HEK293 (cell line): ENCODE measurements at regions not wholly inside any gene's neighbourhood (a gene's known extent, or its start where the extent isn't known, plus 50 kb on each side); places are given as distances from the start of the nearest gene placed in this dataset.
"Not testable (repeated sequence)": the region's sequence is repeated elsewhere in the genome, so short reads cannot be mapped to it uniquely, and the experiment has no call there.

ENCODE experiments used
- CTCF ChIA-PET: fragments of 350-600 bp; formaldehyde crosslinking; extraction: SDS; loops from one replicate; lab custom pipeline; 2021; ENCODE audit warnings: antibody characterized with exemption; lab: Yijun Ruan, JAX
- POLR2A ChIA-PET: fragments of 300-600 bp; formaldehyde crosslinking; extraction: SDS; loops from one replicate; lab custom pipeline; 2020; ENCODE audit warnings: antibody characterized with exemption, inconsistent platforms; lab: Yijun Ruan, JAX
- H3K27ac ChIP-seq: fragments of 200-500 bp; sonication (Bioruptor generic); 2 replicates; pipeline ENCODE4 v1.5.1; 2014; ENCODE audit warnings: low read depth, low read length, control low read depth, inconsistent platforms; ENCODE audit errors: extremely low read depth
- H3K36me3 ChIP-seq, 2 experiments: fragments of 200-500 bp in 1 of 2; sonication (Bioruptor generic) in 1 of 2; 1 replicate in 1 of 2; 2 replicates in 1 of 2; pipeline ENCODE4 v1.5.1; 2014 to 2017; ENCODE audit warnings: inconsistent platforms in 2 of 2, low read length in 2 of 2; ENCODE audit not compliant: control insufficient read depth in 2 of 2, insufficient read depth in 1 of 2
- H3K4me1 ChIP-seq: fragments of 200-500 bp; sonication (Bioruptor generic); 2 replicates; pipeline ENCODE4 v1.5.1; 2014; ENCODE audit warnings: mild to moderate bottlenecking, low read length, inconsistent platforms; ENCODE audit not compliant: control insufficient read depth, insufficient read depth
- H3K4me3 ChIP-seq: 2 replicates; pipeline ENCODE4 v1.5.1; 2011; ENCODE audit warnings: low read depth, mild to moderate bottlenecking, control low read depth, low read length, moderate library complexity
- H3K9me3 ChIP-seq: fragments of 200-500 bp; sonication (Bioruptor generic); 2 replicates; pipeline ENCODE4 v1.5.1; 2014; ENCODE audit warnings: low read depth, low read length, inconsistent platforms; ENCODE audit not compliant: control insufficient read depth, insufficient read depth
- GFI1B ChIP-seq: fragments of 450-650 bp; formaldehyde crosslinking; IDR thresholded peaks from 2 replicates; pipeline ENCODE4 v1.5.1; 2016; ENCODE audit warnings: missing biosample characterization, missing genetic modification characterization
- GLIS1 ChIP-seq: fragments of 450-650 bp; formaldehyde crosslinking; IDR thresholded peaks from 2 replicates; pipeline ENCODE4 v1.5.1; 2016; ENCODE audit warnings: missing biosample characterization, missing genetic modification characterization
- HOXD13 ChIP-seq: sonication (generic); formaldehyde crosslinking; IDR thresholded peaks from 2 replicates; pipeline ENCODE4 v1.8.0; 2022; ENCODE audit warnings: missing genetic modification reagents, borderline replicate concordance
- REPIN1 ChIP-seq: fragments of 450-650 bp; formaldehyde crosslinking; IDR thresholded peaks from 2 replicates; pipeline ENCODE4 v1.5.1; 2017; ENCODE audit warnings: missing biosample characterization, missing genetic modification characterization, low read depth
- SALL2 ChIP-seq: fragments of 450-650 bp; formaldehyde crosslinking; IDR thresholded peaks from 2 replicates; pipeline ENCODE4 v1.5.0; 2017; ENCODE audit warnings: missing biosample characterization, mild to moderate bottlenecking, missing genetic modification characterization, borderline replicate concordance
- SP2 ChIP-seq: fragments of 450-650 bp; formaldehyde crosslinking; IDR thresholded peaks from 2 replicates; pipeline ENCODE4 v1.5.1; 2016; ENCODE audit warnings: missing biosample characterization, missing genetic modification characterization
- ZNF138 ChIP-seq: fragments of 450-650 bp; formaldehyde crosslinking; IDR thresholded peaks from 2 replicates; pipeline ENCODE4 v1.5.1; 2016; ENCODE audit warnings: missing biosample characterization, missing genetic modification characterization, borderline replicate concordance
- ZNF146 ChIP-seq: fragments of 450-650 bp; formaldehyde crosslinking; IDR thresholded peaks from 2 replicates; pipeline ENCODE4 v1.5.1; 2016; ENCODE audit warnings: missing biosample characterization, missing genetic modification characterization
- ZNF157 ChIP-seq: fragments of 450-650 bp; formaldehyde crosslinking; IDR thresholded peaks from 2 replicates; pipeline ENCODE4 v1.5.1; 2016; ENCODE audit warnings: missing biosample characterization, missing genetic modification characterization
- ZNF221 ChIP-seq: fragments of 450-650 bp; formaldehyde crosslinking; IDR thresholded peaks from 2 replicates; pipeline ENCODE4 v1.5.1; 2017; ENCODE audit warnings: missing biosample characterization, missing genetic modification characterization, borderline replicate concordance
- ZNF248 ChIP-seq: fragments of 450-650 bp; formaldehyde crosslinking; IDR thresholded peaks from 2 replicates; pipeline ENCODE4 v1.5.1; 2017; ENCODE audit warnings: missing biosample characterization, missing genetic modification characterization
- ZNF362 ChIP-seq: fragments of 450-650 bp; formaldehyde crosslinking; IDR thresholded peaks from 2 replicates; pipeline ENCODE4 v1.5.1; 2016; ENCODE audit warnings: missing biosample characterization, missing genetic modification characterization
- ZNF513 ChIP-seq: fragments of 450-650 bp; IDR thresholded peaks from 2 replicates; pipeline ENCODE4 v1.5.1; 2018; ENCODE audit warnings: missing biosample characterization, missing genetic modification characterization
- ZNF549 ChIP-seq: fragments of 450-650 bp; IDR thresholded peaks from 2 replicates; pipeline ENCODE4 v1.5.1; 2018; ENCODE audit warnings: missing biosample characterization, missing genetic modification characterization, mild to moderate bottlenecking, inconsistent platforms, moderate library complexity
- ZNF585B ChIP-seq: fragments of 450-650 bp; formaldehyde crosslinking; IDR thresholded peaks from 2 replicates; pipeline ENCODE4 v1.5.1; 2016; ENCODE audit warnings: missing biosample characterization, missing genetic modification characterization
- ZNF600 ChIP-seq: fragments of 450-650 bp; formaldehyde crosslinking; IDR thresholded peaks from 2 replicates; pipeline ENCODE4 v1.5.1; 2016; ENCODE audit warnings: missing biosample characterization, missing genetic modification characterization
- ZNF654 ChIP-seq: fragments of 450-650 bp; formaldehyde crosslinking; IDR thresholded peaks from 2 replicates; pipeline ENCODE4 v1.5.1; 2016; ENCODE audit warnings: low read depth, missing biosample characterization, missing genetic modification characterization
- ZNF664 ChIP-seq: fragments of 450-650 bp; formaldehyde crosslinking; IDR thresholded peaks from 2 replicates; pipeline ENCODE4 v1.5.1; 2016; ENCODE audit warnings: missing biosample characterization, missing genetic modification characterization
- ZSCAN16 ChIP-seq: fragments of 450-650 bp; formaldehyde crosslinking; IDR thresholded peaks from 2 replicates; pipeline ENCODE4 v1.5.1; 2016; ENCODE audit warnings: missing biosample characterization, missing genetic modification characterization
- ZSCAN5A ChIP-seq: fragments of 450-650 bp; formaldehyde crosslinking; IDR thresholded peaks from 2 replicates; pipeline ENCODE4 v1.5.1; 2016; ENCODE audit warnings: missing biosample characterization, missing genetic modification characterization
- TF ChIP-seq, protein P1 (sequence below): fragments of 450-650 bp; formaldehyde crosslinking; IDR thresholded peaks from 2 replicates; pipeline ENCODE4 v1.5.1; 2016; ENCODE audit warnings: missing biosample characterization, missing genetic modification characterization

DNA sequence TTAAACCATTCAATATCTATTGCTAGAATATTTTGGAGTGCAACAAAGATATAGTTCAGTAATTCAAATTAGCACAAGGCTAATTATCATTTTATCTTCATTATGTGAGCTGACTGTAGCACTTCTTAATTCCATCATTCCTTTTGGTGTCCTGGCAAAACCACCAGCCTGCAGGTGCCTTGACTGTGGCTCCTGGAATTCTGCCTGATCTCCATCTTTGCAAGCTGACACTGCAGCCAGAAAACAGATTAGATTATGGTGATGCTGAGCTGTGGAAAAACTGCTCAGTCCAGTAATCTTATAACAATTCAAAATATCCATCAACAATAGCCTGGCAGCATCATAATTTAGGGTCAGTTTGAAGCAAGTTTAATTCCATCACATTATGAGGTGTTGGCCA is 919.5 kb downstream of the DTWD2 start:
- Histone ChIP-seq H3K27ac (no peak overlapping the region), H3K4me3 (no peak overlapping the region), H3K4me1 (no peaks in the 10 kb centered on the region), H3K36me3 (no peaks in the 10 kb centered on the region), H3K9me3 (no peaks in the 10 kb centered on the region)
- ChIA-PET CTCF (no interaction called here), POLR2A (no interaction called here)
- TF ChIP-seq ZNF654 (tag by site-specific recombination) (no peak), REPIN1 (tag by site-specific recombination) (no peak), ZNF248 (tag by site-specific recombination) (no peak)
- TF ChIP-seq, all 188 proteins: peak for 0

- POLR2A ChIA-PET: interaction anchor here (0.6 kb wide), 1 partner anchor 130 kb away, joined by 3 read pairs; no protein-coding TSS in a partner anchor
- H3K4me3 ChIP-seq, H3K9me3 ChIP-seq, H3K4me1 ChIP-seq, CTCF ChIA-PET, H3K27ac ChIP-seq, H3K36me3 ChIP-seq: not testable (repeated sequence)
These were observed 924.5 kb downstream of the DTWD2 start for GRCh38 chr5:118063836-118064235.

DNA sequence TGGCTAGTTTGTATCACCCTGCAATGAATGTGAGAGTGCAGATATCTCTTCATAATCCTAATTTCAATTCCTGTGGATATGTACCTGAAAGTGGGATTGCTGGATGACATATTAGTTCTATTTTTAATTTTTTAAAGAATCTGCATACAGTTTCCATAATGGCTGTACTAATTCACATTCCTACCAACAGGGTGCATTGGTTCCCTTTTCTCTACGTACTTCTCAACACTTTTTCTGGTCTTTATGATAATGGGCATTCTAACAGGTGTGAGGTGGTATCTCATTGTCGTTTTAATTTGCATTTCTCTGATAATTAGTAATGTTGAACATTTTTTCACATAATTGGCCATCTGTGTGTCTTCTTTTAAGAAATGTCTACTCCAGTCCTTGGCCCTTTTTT is 927.5 kb downstream of the DTWD2 start:
- no peaks in the 10 kb centered on the region for H3K36me3 ChIP-seq
- no peaks in the 10 kb centered on the region for H3K4me1 ChIP-seq
- TF ChIP-seq ZNF600 (tag by site-specific recombination): no peak
- TF ChIP-seq ZNF549 (tag by site-specific recombination): no peak
- TF ChIP-seq ZSCAN5A: no peak
- no peak for TF ChIP-seq GLIS1 (tag by site-specific recombination)
- TF ChIP-seq ZNF157 (tag by site-specific recombination): no peak
- TF ChIP-seq ZSCAN16 (tag by site-specific recombination): no peak
- TF ChIP-seq, protein P1, sequence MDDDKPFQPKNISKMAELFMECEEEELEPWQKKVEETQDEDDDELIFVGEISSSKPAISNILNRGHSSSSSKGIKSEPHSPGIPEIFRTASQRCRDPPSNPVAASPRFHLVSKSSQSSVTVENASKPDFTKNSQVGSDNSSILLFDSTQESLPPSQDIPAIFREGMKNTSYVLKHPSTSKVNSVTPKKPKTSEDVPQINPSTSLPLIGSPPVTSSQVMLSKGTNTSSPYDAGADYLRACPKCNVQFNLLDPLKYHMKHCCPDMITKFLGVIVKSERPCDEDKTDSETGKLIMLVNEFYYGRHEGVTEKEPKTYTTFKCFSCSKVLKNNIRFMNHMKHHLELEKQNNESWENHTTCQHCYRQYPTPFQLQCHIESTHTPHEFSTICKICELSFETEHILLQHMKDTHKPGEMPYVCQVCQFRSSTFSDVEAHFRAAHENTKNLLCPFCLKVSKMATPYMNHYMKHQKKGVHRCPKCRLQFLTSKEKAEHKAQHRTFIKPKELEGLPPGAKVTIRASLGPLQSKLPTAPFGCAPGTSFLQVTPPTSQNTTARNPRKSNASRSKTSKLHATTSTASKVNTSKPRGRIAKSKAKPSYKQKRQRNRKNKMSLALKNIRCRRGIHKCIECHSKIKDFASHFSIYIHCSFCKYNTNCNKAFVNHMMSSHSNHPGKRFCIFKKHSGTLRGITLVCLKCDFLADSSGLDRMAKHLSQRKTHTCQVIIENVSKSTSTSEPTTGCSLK (tag by site-specific recombination): no peak
- no peak for TF ChIP-seq GFI1B
- TF ChIP-seq HOXD13 (CRISPR knock-in tag): no peak
- TF ChIP-seq ZNF146 (tag by site-specific recombination): no peak
- no peak for TF ChIP-seq SP2
- no peak for TF ChIP-seq ZNF585B
- no peak for TF ChIP-seq ZNF513 (tag by site-specific recombination)
- no peak for TF ChIP-seq ZNF362 (tag by site-specific recombination)
- no peak for TF ChIP-seq ZNF664 (tag by site-specific recombination)
- no peak for TF ChIP-seq SALL2
- TF ChIP-seq ZNF221: no peak
- no peak for TF ChIP-seq ZNF138 (tag by site-specific recombination)
- no peaks in the 10 kb centered on the region for H3K9me3 ChIP-seq
- H3K4me3 ChIP-seq: no peak overlapping the region
- no peak overlapping the region for H3K27ac ChIP-seq
- CTCF ChIA-PET: no interaction called here
- POLR2A ChIA-PET: no interaction called here
